T-helper 2 cell treated with Interferon-gamma antibody and Interleukin-4, amounts not matched to agents 100 ng/mL and 5 ng/mL, for 36 hours (primary cell): ENCODE measurements at regions not wholly inside any gene's neighbourhood (a gene's known extent, or its start where the extent isn't known, plus 50 kb on each side); places are given as distances from the start of the nearest gene placed in this dataset.

Experiments
- intact Hi-C: fragments of 100-400 bp; cut with micrococcal nuclease; formaldehyde crosslinking; loops from one replicate; pipeline ENCODE4 v1.15.1; 2023

- intact Hi-C loops: loop anchor here (5.0 kb wide), 1 partner anchor 57 kb away; no protein-coding TSS in a partner anchor
Measured at GRCh38 chr4:115949974-115950743, 836.7 kb upstream of the NDST4 start.

GRCh38 chr4:115945026-115945425 is 831.6 kb upstream of the NDST4 start:
- intact Hi-C loops: loop anchor here (5.0 kb wide), 1 partner anchor 62 kb away; no protein-coding TSS in a partner anchor

- intact Hi-C loops: no loop called here
Measured at GRCh38 chr4:115944146-115944905, 830.9 kb upstream of the NDST4 start.

GRCh38 chr4:115938764-115939443 is 825.5 kb upstream of the NDST4 start:
- intact Hi-C loops: no loop called here

- intact Hi-C loops: no loop called here
Measured at GRCh38 chr4:115929373-115929772, 816.0 kb upstream of the NDST4 start.

GRCh38 chr4:115927382-115927781 is 814.0 kb upstream of the NDST4 start:
- intact Hi-C loops: no loop called here

- intact Hi-C loops: no loop called here
Measured at GRCh38 chr4:115923152-115923551, 809.7 kb upstream of the NDST4 start.

GRCh38 chr4:115920637-115921036 is 807.2 kb upstream of the NDST4 start:
- intact Hi-C loops: no loop called here

- intact Hi-C loops: no loop called here
Measured at GRCh38 chr4:115918149-115918548, 804.7 kb upstream of the NDST4 start.

GRCh38 chr4:115906428-115906827 is 793.0 kb upstream of the NDST4 start:
- intact Hi-C loops: no loop called here

GRCh38 chr4:115883847-115884246 is 770.4 kb upstream of the NDST4 start:
- intact Hi-C loops: no loop called here

- intact Hi-C loops: no loop called here
Measured at GRCh38 chr4:115883231-115883630, 769.8 kb upstream of the NDST4 start.

- intact Hi-C loops: no loop called here
Measured at GRCh38 chr4:115873048-115873447, 759.6 kb upstream of the NDST4 start.

GRCh38 chr4:115871596-115871995 is 758.2 kb upstream of the NDST4 start:
- intact Hi-C loops: no loop called here

- intact Hi-C loops: no loop called here
Measured at GRCh38 chr4:115866364-115866896, 753.0 kb upstream of the NDST4 start.

GRCh38 chr4:115865736-115866135 is 752.3 kb upstream of the NDST4 start:
- intact Hi-C loops: no loop called here

- intact Hi-C loops: loop anchor here (1.0 kb wide), 1 partner anchor 618 kb away; no protein-coding TSS in a partner anchor
Measured at GRCh38 chr4:115852767-115853091, 739.3 kb upstream of the NDST4 start.

GRCh38 chr4:115851918-115852766 is 738.7 kb upstream of the NDST4 start:
- intact Hi-C loops: loop anchor here (1.0 kb wide), 1 partner anchor 618 kb away; no protein-coding TSS in a partner anchor

- intact Hi-C loops: no loop called here
Measured at GRCh38 chr4:115850799-115851509, 737.5 kb upstream of the NDST4 start.

- intact Hi-C loops: no loop called here
Measured at GRCh38 chr4:115844180-115844579, 730.8 kb upstream of the NDST4 start.
